Medulla oblongata (tissue), 1 donor: ENCODE measurements at regions not wholly inside any gene's neighbourhood (a gene's known extent, or its start where the extent isn't known, plus 50 kb on each side); places are given as distances from the start of the nearest gene placed in this dataset.
"Not testable (repeated sequence)": the region's sequence is repeated elsewhere in the genome, so short reads cannot be mapped to it uniquely, and the experiment has no call there.

Experiments
- DNase-seq: peaks from one replicate; pipeline ENCODE4 v3.0.0-alpha.2; 2015; ENCODE audit errors: extremely low spot score

- DNase-seq: no peak
Measured at GRCh38 chr15:35693886-35694285, 147.9 kb upstream of the DPH6 start.

- DNase-seq: no peak
Measured at GRCh38 chr15:35695003-35695402, 149.0 kb upstream of the DPH6 start.

- no peak for DNase-seq
Measured at GRCh38 chr15:35696767-35697231, 150.8 kb upstream of the DPH6 start.

GRCh38 chr15:35697549-35698299 lies 151.8 kb upstream of the DPH6 start:
- no peak for DNase-seq

GRCh38 chr15:35698331-35698730 lies 152.4 kb upstream of the DPH6 start:
- no peak for DNase-seq

- DNase-seq: no peak
Measured at GRCh38 chr15:35698966-35699575, 153.1 kb upstream of the DPH6 start.

- not testable (repeated sequence) for DNase-seq
Measured at GRCh38 chr15:35700091-35700593, 154.2 kb upstream of the DPH6 start.

GRCh38 chr15:35701402-35702046 lies 155.6 kb upstream of the DPH6 start:
- DNase-seq: no peak

GRCh38 chr15:35702946-35703495 lies 157.1 kb upstream of the DPH6 start:
- no peak for DNase-seq

- DNase-seq: no peak
Measured at GRCh38 chr15:35705030-35705883, 159.3 kb upstream of the DPH6 start.

- DNase-seq: no peak
Measured at GRCh38 chr15:35705884-35706585, 160.1 kb upstream of the DPH6 start.

GRCh38 chr15:35712956-35713355 lies 167.0 kb upstream of the DPH6 start:
- DNase-seq: no peak

- no peak for DNase-seq
Measured at GRCh38 chr15:35713733-35714132, 167.8 kb upstream of the DPH6 start.

GRCh38 chr15:35717721-35718120 lies 171.8 kb upstream of the DPH6 start:
- no peak for DNase-seq

- no peak for DNase-seq
Measured at GRCh38 chr15:35720019-35720418, 174.1 kb upstream of the DPH6 start.

- no peak for DNase-seq
Measured at GRCh38 chr15:35720984-35721383, 175.0 kb upstream of the DPH6 start.

GRCh38 chr15:35721751-35722150 lies 175.8 kb upstream of the DPH6 start:
- no peak for DNase-seq

GRCh38 chr15:35722501-35722900 lies 176.5 kb upstream of the DPH6 start:
- DNase-seq: no peak

GRCh38 chr15:35723120-35723847 lies 177.3 kb upstream of the DPH6 start:
- no peak for DNase-seq

- no peak for DNase-seq
Measured at GRCh38 chr15:35723852-35724251, 177.9 kb upstream of the DPH6 start.
